Activated naive CD4-positive, alpha-beta T cell treated with anti-CD3 and anti-CD28 coated beads, Interleukin-2, amount 50 U/mL, for 72 hours (primary cell): ENCODE measurements at regions not wholly inside any gene's neighbourhood (a gene's known extent, or its start where the extent isn't known, plus 50 kb on each side); places are given as distances from the start of the nearest gene placed in this dataset.

Experiments
- ATAC-seq, 2 donors: fragments of 150-1000 bp; cut with Tn5 transposase; 2 replicates each; pipeline ENCODE4 v1.10.0; 2021; ENCODE audit warnings: mild to moderate bottlenecking in 2 of 2, moderate library complexity in 2 of 2
- DNase-seq, 2 donors: peaks; one replicate each; pipeline ENCODE4 v3.0.0; 2021 to 2022; ENCODE audit warnings: low spot score in 2 of 2
- H3K27ac Mint-ChIP-seq, 2 donors: one replicate each; pipeline ENCODE4 v1.8.0; 2022; ENCODE audit warnings: mild to moderate bottlenecking in 2 of 2, mixed read lengths in 2 of 2
- H3K36me3 Mint-ChIP-seq, 2 donors: one replicate each; pipeline ENCODE4 v1.8.0; 2022; ENCODE audit warnings: mixed read lengths in 2 of 2
- H3K9me3 Mint-ChIP-seq, 2 donors: one replicate each; pipeline ENCODE4 v1.8.0; 2022; ENCODE audit warnings: mixed read lengths in 2 of 2

DNA sequence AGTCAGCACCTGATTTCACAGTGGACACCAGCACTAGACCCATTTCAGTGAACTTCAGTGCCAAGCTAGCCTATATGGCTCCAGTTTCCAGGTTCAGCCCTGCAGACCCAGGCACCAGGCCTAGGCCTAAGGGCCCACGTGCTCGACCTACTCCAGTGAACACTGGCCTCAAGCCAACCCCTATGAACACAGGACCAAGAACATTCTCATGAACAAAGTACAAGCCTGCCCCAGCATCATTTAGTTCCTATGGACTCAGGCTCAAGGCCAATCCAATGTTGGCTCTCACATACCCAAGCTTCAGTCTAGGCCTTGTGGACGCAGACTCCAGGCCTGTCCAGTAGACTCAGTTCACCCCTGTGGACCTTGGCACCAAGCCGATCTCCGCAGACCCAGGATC is 385.5 kb downstream of the DHX35 start:
- H3K27ac Mint-ChIP-seq = no peak overlapping the region
- DNase-seq = no peak
- H3K9me3 Mint-ChIP-seq = peaks cover 13 to 15% of the 10 kb centered on the region in 2 donors
- ATAC-seq = no peak
- H3K36me3 Mint-ChIP-seq = peaks cover 0 to 8% of the 10 kb centered on the region in 2 donors

DNA sequence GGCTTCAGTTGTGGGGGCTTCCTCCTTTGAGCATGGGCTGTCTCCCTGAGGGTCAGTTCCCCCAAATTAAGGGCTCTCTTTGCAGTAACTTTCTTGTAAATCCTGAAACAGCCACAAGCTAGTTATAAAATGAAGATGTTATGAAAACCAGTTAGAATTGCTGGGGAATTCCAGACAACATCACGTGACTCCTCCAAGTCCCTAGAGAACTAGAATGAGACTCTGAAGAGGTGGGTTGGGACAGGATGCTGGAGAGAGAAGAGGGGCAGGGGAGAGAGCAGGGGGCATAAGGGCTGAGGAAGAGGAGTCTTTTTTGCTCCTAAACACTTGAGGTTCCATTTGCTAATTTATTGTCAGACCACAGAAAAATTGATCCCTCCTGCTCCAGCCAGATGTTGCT is 380.3 kb downstream of the DHX35 start:
- Mint-ChIP-seq H3K36me3 (no peaks in the 10 kb centered on the region), H3K27ac (no peak overlapping the region), H3K9me3 (peaks cover 1 to 4% of the 10 kb centered on the region in 2 donors)
- DNase-seq (no peak), ATAC-seq (no peak)

GRCh38 chr20:39338469-39339376 is 376.6 kb downstream of the DHX35 start:
- Mint-ChIP-seq H3K36me3 (no peaks in the 10 kb centered on the region), H3K9me3 (no peaks in the 10 kb centered on the region), H3K27ac (no peak overlapping the region)
- ATAC-seq = no peak
- no peak for DNase-seq

GRCh38 chr20:39333211-39333610 is 371.1 kb downstream of the DHX35 start:
- H3K27ac Mint-ChIP-seq = no peak overlapping the region
- ATAC-seq (no peak), DNase-seq (no peak)
- no peaks in the 10 kb centered on the region for H3K9me3 Mint-ChIP-seq
- H3K36me3 Mint-ChIP-seq = no peaks in the 10 kb centered on the region

DNA sequence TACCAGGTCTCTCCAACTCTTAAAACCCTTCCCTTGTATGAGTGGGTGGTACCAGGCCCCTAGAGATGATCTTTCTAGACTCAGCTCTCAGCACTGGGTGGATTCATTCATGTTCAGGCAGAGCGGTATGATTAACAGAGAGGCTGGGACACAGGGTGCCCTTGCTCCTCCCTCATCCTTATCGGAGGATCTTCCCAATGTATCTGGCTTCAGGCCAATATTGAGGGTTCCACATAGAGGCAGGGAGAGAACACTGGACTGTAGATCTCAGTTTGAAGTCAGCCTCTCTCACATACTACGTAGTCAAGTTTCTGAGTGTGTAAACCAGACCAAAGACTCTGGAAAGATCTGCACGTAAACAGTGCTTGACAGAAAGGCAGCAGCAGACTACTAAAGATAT is 366.2 kb downstream of the DHX35 start:
- Mint-ChIP-seq H3K36me3 (no peaks in the 10 kb centered on the region), H3K9me3 (no peaks in the 10 kb centered on the region), H3K27ac (no peak overlapping the region)
- ATAC-seq = no peak
- no peak for DNase-seq

- Mint-ChIP-seq H3K27ac (no peak overlapping the region), H3K9me3 (no peaks in the 10 kb centered on the region), H3K36me3 (no peaks in the 10 kb centered on the region)
- ATAC-seq (no peak), DNase-seq (no peak)
These were observed 363.9 kb downstream of the DHX35 start for GRCh38 chr20:39326050-39326449.

- Mint-ChIP-seq H3K9me3 (no peaks in the 10 kb centered on the region), H3K36me3 (no peaks in the 10 kb centered on the region), H3K27ac (no peak overlapping the region)
- DNase-seq (no peak), ATAC-seq (no peak)
These were observed 356.8 kb downstream of the DHX35 start for GRCh38 chr20:39318911-39319310.

- Mint-ChIP-seq H3K9me3 (peaks cover 0 to 4% of the 10 kb centered on the region in 2 donors), H3K27ac (peak overlapping the region in 1 of 2 donors; percentile 26), H3K36me3 (no peaks in the 10 kb centered on the region)
- no peak for ATAC-seq
- DNase-seq = no peak
These were observed 350.5 kb downstream of the DHX35 start for GRCh38 chr20:39312676-39313075.

DNA sequence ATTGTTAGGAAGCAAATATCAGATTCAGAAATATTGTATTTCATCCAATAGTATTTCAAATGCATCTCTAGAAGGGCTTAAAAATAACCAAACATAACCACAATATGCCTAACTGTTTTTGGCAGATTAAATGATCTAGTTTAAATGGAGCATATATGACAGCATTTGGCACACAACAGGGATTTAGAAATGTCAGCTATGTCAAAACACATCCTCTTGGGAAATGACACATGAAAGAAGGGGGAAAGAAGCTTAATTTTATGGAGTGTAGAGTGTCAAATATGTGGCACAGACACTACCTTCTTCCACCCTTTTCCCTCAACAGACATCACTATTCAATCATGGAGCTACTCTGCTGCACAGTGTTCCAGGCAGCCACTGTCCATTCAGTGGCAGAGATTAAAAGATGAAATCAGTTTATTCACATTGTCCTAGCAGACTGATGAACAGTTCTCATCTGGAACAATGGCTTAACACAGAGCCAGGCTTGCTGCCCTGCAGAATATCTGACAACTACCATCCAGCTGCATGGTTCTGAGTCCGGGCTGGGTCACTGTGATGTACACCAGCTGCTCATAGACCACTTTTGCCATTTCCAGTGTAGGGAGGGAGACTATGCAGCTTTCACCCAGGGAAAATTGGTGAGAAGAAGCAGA is 349.8 kb downstream of the DHX35 start:
- ATAC-seq (no peak), DNase-seq (no peak)
- peaks cover 0 to 4% of the 10 kb centered on the region in 2 donors for H3K9me3 Mint-ChIP-seq
- H3K36me3 Mint-ChIP-seq = no peaks in the 10 kb centered on the region
- no peak overlapping the region for H3K27ac Mint-ChIP-seq

- ATAC-seq (no peak), DNase-seq (no peak)
- H3K27ac Mint-ChIP-seq = no peak overlapping the region
- peaks cover 0 to 4% of the 10 kb centered on the region in 2 donors for H3K9me3 Mint-ChIP-seq
- H3K36me3 Mint-ChIP-seq = no peaks in the 10 kb centered on the region
These were observed 348.3 kb downstream of the DHX35 start for GRCh38 chr20:39310363-39310995.

DNA sequence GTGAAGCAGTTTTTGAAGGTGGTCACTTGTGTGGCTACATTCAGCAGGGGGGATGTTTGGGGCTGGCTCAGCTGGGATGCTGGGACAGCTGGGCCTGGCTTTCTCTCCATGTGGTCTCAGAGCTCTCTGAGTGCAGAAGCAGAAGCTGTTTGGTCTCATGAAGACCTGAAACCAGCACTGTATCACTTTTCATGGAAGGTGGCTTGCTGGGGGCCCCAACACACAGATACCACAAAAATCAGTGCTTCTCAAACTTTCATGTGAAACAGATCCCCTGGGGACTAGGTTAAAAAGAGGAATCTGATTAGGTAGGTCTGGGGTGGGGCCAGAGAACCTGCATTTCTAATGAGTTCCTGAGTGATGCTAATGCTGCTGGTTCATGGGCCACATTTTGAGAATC is 347.3 kb downstream of the DHX35 start:
- ATAC-seq (no peak), DNase-seq (no peak)
- H3K36me3 Mint-ChIP-seq = no peaks in the 10 kb centered on the region
- H3K27ac Mint-ChIP-seq = no peak overlapping the region
- peaks cover 0 to 4% of the 10 kb centered on the region in 2 donors for H3K9me3 Mint-ChIP-seq

GRCh38 chr20:39302312-39302711 is 340.2 kb downstream of the DHX35 start:
- no peaks in the 10 kb centered on the region for H3K9me3 Mint-ChIP-seq
- ATAC-seq (no peak), DNase-seq (no peak)
- H3K27ac Mint-ChIP-seq = no peak overlapping the region
- H3K36me3 Mint-ChIP-seq = no peaks in the 10 kb centered on the region

DNA sequence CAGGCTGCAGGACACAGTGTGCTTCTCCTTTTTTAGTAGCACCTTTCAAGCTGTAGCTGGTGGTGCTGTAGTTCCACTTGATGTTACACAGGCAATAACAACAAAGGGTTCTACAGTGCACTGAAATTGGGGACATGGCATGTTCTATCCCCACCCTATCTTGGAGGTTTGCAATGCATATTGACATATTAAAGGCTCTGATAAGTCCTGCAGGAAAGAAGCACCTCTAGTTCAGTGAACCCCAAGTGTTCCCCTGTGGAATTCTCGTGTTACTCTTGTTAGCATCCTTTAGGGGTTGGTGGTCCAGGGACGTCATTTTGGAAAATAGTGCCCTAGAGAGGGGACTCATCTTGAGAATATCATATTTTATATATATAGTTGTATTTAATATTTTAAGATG is 337.6 kb downstream of the DHX35 start:
- no peak overlapping the region for H3K27ac Mint-ChIP-seq
- no peaks in the 10 kb centered on the region for H3K36me3 Mint-ChIP-seq
- H3K9me3 Mint-ChIP-seq = no peaks in the 10 kb centered on the region
- DNase-seq (no peak), ATAC-seq (no peak)

DNA sequence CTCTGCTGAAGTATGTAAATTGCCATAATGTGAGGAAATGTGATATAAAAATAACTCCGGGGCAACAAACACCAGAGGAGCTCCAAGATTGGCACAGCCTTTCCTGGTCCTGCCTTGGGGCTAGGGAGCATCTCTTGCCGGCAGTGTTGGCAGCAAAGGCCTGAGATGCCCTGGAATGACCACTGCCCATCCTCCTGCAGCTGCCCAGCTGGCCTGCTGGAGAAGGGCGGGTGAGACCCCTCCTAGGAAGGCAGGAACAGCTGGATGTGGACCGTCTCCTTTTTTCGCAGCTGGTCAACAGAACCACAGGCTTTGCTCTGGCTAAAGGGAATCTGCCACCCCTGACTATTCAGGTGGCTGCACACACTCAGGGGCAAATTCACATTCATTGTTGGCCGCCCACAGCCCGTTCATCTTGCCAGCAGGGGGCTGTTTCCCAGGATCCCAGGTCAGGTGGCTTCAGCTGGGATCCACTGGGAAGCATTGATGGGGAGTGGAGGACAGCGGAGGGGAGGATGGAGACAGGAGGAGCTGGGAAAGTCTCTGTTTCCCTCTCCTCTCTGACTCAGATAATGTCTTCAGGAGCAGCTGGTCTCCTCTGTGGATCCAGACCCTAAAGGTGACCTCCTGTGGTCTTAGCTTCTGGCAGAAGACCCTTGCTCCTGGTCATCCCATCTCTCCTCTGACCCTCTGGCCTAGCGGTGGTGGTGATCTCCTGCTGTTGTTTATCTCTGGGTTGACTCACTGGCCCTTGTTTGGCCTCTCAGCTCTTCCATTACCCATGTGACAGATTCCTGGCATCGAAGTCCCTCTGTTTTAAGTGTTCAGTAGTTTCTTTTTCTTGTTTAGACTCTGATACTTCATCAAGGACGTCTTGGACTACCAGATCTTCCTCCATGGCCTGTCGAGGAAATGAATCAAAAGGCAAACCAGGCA is 336.7 kb downstream of the DHX35 start:
- DNase-seq = no peak

GRCh38 chr20:39298121-39298520 is 336.0 kb downstream of the DHX35 start:
- Mint-ChIP-seq H3K36me3 (no peaks in the 10 kb centered on the region), H3K27ac (no peak overlapping the region), H3K9me3 (no peaks in the 10 kb centered on the region)
- ATAC-seq (no peak), DNase-seq (no peak)

More for the DNA sequence above, 336.7 kb downstream of the DHX35 start:
- Mint-ChIP-seq H3K36me3 (no peaks in the 10 kb centered on the region), H3K27ac (no peak overlapping the region), H3K9me3 (no peaks in the 10 kb centered on the region)
- ATAC-seq = no peak

DNA sequence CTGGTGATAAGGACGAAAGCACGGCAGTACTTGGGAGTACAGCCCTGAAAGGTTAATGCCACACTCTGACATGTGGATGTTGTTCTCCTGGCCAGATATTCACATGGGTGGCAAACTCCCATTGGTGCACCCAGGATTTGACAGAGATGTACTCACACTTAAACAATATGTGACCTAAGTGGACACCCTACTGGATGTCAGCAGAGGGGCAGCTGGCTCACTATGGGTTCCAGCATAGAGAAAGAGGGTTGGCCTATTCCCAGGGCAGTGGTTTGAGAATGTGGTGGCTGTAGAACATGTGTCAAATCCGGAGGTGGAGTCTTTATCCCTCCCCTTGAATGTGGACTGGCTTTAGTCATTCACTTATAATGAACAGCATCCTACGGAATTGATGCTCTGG is 333.2 kb downstream of the DHX35 start:
- no peaks in the 10 kb centered on the region for H3K9me3 Mint-ChIP-seq
- H3K27ac Mint-ChIP-seq = no peak overlapping the region
- no peaks in the 10 kb centered on the region for H3K36me3 Mint-ChIP-seq
- ATAC-seq (no peak), DNase-seq (no peak)
